Fibroblast of upper back skin (primary cell): ENCODE measurements at regions not wholly inside any gene's neighbourhood (a gene's known extent, or its start where the extent isn't known, plus 50 kb on each side); places are given as distances from the start of the nearest gene placed in this dataset.

Source experiments
- DNase-seq: peaks from one replicate; pipeline ENCODE4 v3.0.0-alpha.2; 2013

DNA sequence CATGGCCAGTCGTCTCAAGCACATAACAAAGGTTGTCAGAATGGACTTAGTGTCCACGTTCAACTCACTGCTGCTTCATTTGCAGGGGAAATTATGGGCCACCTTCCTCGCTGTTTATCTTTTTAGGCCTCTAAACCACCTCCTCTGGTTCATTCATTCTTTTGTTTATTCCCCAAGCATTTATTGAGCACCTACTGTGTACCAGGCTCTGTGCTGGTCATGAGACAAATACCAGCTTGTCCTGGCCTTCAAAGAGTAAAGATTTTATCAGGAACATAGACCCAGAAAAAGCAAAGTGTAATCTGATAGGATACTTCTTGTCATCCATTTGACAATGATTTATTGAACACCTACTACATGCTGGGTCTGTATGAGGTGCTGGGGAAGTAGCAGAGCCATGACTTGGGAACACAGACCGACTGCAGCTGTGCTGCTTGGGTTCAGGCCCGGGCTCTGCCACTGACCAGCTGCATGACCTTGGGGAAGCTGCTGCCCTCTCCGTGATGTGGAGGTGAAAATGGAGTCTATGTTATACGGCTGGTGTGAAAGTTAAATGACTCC, 63.4 kb upstream of the SLC6A6 start:
- DNase-seq, result no peak

DNA sequence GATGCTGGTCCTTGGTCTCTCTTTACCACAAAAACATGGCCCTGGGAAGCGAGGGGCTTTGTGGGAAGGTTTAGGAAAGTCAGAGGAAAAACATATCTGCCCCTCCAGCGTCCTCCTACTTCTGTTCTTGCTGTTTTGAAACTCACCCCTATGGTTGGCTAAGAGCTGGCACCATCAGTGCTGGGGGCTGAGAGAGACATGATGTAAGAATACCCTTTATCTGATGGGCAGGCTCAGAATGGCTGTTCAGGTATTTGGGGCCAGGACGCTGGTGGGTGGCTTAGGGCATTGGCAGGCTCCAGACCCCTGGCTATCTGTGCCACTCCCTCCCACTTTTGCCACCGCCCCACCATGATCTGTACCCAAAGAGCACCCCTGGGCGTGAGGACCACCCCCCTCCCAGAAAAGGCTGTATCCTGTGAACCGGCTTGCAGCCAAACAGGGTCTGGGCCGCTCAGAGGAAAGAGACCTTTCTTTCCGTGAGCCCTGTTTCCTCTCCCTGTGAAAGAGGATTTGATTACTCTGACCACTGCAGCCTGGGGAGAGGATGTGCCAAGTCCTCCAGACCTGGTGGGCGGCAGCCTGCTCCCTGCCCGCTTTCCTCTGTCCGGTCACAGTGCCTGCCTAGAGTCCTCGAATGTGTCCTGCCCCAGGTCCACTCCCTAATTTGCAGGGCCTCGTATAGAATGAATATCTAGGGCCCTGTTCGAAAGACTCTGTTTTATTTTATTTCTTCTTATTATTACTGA, 61.3 kb upstream of the SLC6A6 start:
- no peak for DNase-seq

DNA sequence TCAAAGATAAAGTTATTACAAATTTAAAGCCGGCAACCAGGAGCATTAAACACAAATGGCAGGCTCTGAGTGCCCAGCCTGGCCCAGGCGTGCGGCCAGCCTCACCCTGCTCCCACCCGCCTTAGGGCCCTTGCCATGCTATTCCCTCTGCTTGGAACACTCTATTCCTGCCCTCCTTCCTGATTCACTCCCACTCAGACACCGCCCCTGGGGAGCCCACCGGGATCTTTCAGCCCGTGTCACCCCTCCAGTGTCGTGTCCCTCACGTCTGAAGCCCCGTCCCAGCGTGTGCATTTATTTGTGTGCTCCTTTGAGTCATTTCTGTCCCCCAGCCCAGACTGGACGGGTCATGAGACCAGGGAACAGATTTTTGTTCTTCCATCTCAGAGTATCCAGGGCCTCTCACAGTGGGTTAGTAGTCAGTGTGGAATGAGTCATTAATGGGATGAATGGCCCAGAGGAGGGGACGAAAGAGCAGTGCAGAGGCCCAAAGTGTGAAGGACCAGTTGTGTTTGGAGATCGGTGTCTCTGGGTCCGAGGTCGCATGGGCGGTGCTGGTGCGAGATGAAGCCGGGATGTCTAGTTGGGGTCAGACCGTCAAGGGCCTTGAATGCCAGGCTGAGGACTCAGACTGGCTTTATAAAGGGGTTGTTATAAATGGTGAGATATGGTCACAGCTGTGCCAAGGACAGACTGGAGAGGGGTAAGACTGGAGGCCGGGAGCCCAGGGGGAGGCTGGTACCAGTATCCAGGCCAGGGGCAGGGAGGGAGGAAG, 58.9 kb upstream of the SLC6A6 start:
- no peak for DNase-seq

DNA sequence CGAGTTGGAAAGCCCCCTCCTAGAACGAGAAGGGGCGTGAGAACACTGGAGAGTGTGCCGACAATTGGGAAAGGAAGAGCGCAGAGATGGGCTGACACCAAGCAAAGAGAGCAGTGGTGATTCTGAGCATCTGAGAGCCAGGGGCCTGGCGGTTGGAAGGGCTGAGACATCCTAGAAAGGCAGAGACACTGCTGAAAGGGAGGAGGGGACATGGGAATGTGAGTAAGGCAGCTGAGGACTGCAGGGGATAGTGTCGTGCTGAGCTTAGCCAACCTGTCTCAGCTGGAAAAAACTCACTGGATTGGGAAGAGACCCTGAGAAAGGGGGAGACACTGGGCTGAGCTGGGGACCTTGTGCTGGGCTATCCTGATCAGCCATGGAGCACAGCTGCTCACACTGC, 58.1 kb upstream of the SLC6A6 start:
- DNase-seq, result no peak

DNA sequence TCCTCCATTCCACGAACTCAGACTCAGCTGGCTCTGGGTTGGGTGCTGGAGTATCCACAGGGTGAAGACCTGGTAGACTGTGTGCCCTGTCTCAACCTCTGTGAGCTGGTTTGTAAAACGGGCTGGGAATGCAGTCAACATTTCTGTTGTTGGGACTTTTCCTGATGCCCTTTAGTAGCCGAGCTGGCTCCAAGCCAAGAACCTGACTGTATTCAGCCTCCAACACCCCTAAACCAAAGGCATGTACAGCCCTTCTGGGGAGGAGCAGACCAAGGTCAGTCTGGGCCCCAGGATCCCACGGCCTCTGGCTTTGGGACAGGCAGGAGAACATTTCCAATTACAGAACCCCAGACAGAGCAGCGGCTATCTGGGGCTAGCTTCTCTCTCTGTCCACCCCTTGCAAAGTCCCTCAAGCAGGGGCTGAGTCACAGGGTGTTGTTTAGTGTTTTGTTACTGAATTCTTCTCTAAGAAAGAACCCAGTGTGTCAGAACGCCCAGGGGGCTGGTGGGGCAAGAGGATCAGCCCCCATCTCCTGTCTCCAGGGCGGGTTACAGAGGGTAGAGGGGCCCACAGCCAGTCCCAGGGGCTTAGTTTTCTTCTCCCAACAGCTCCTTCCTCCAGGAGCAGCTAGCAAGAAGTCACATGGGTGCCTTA, 56.8 kb upstream of the SLC6A6 start:
- no peak for DNase-seq

DNA sequence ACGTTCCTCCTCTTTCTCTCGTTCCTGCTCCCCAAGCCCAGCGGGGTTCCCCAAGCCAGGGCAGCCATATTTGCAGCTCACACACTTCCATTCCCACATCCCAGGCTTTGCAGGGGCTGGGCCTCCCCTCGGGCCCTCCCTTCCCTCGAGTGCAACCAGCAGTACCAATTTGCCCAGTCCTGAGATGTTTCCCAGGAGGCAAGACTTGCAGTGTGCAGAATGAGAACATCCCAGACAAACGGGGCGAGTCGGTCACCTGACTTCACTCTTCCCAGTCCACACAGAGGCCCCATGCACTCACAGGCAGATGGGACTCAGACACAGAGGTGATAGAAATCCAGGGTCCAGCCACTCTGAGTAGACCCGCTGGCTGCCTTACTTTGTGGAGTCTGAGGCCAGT, 56.2 kb upstream of the SLC6A6 start:
- no peak for DNase-seq

DNA sequence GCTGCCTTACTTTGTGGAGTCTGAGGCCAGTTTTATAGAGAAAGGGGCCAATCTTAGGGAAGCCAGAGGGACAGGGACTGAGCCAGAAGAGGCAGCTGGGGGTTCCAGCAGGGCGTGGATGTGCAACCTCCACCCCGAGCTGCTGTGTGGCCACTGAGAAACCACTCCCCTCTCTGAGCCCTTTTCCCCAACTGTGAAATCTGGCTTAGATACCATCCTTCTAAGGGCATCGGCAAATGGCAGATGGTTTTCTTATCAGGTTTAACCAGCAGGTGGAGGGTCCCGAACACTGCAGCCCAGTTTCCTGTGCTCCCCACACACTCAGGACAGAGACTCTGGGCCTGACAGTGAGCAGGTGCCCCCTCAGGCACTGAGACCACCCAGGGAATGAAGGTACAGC, 55.8 kb upstream of the SLC6A6 start:
- DNase-seq, result no peak

DNA sequence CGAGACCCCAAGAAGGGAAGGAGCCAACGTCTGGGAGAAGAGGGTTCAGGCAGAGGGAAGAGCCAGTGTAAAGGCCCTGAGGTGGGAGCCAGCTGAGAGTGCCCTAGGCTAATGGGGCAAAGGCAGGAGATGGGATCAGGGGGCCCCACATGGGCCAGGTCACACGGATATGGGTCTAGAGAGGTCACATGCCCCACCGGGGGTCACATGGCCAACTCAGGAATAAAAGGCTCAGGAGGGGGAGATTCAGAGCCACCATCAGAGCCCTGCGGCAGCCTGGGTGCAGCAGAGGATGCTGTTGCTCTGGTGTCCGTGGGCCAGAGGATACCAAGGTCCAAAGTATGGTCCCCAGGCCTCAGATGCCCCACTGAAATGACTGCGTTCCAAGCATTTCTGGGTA, 55.3 kb upstream of the SLC6A6 start:
- no peak for DNase-seq

DNA sequence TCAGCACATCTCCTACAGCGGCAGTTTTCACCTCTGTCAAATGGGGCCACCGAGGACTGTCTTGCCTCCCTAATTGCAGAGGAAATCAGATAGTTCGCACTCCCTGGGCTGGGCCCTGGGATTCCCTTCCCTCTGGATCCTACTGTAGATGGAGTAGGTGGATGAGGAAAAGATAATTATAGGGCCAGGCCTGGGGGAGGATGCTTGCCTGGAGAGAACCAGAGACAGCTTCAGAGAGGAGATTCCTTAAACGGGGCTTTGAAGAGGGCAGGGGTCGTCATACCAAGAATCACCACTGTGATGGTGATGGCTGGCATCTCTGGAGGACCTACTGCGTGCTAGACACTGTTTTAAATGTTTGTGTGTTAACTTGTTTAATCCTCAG, 50.8 kb upstream of the SLC6A6 start:
- no peak for DNase-seq

DNA sequence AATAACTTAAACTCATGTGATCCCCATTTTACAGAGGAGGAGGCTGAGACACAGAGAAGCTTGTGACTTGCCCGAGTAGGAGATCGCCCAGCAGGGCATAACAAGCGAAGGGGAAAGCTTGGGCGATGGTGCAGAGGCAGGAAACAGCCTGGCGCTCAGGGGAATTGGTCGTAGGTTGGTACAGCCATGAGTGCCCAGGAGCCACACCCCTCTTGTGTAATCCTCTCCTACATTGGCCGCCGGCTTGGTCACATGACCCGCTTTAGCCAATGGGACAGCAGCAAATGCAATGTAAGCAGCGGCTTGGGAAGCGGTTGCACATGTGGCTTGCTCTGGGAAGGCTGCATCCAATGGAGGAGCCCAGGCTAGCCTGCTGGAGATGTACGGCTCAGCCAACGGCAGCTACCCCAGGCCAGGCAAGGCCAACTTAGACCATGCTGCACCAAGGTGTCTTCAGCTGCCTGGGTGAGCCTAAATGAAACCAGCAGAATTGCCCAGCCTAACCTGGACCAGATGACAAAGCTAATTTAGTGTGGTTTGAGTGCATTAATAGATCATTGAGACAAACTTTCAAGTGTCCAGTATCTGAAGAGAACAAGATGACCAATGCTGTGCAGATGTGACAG, 50.3 kb upstream of the SLC6A6 start:
- no peak for DNase-seq
